Sigmoid colon (tissue), 4 donors: ENCODE measurements at regions not wholly inside any gene's neighbourhood (a gene's known extent, or its start where the extent isn't known, plus 50 kb on each side); places are given as distances from the start of the nearest gene placed in this dataset.

Experiments used
- POLR2AphosphoS5 ChIP-seq, 4 donors: sonication (generic); formaldehyde crosslinking; IDR thresholded peaks; one replicate each; pipeline ENCODE4 v1.6.1; 2017; ENCODE audit warnings: antibody characterized with exemption in 4 of 4
- TF ChIP-seq, protein P1 (sequence below), 4 experiments: fragments of 450-650 bp in 3 of 4; fragments of 200-600 bp in 1 of 4; IDR thresholded peaks; one replicate each; pipeline ENCODE4 v1.5.1; 2016 to 2019; ENCODE audit warnings: antibody characterized with exemption in 4 of 4, mild to moderate bottlenecking in 3 of 4, moderate library complexity in 2 of 4

DNA sequence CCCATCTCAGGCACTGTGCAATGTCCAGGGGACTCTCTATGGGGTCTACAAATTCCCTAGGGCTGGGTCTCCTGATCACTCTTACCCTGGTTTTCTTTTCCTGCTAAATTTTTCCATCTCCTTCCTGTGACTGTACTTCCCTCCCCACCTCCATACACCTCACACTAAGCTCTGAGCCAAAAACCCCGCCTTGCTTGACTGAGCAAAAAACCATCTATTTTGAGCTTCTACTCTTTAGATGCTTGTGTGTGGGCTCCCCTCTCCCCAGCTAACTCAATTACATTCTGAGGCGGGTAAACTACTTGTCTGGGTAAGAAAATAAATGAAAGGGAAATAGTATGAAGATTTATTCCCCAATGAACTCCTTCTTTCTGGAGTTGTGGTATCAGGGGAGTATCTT, 187.9 kb downstream of the PTPRU start:
- TF ChIP-seq, protein P1, sequence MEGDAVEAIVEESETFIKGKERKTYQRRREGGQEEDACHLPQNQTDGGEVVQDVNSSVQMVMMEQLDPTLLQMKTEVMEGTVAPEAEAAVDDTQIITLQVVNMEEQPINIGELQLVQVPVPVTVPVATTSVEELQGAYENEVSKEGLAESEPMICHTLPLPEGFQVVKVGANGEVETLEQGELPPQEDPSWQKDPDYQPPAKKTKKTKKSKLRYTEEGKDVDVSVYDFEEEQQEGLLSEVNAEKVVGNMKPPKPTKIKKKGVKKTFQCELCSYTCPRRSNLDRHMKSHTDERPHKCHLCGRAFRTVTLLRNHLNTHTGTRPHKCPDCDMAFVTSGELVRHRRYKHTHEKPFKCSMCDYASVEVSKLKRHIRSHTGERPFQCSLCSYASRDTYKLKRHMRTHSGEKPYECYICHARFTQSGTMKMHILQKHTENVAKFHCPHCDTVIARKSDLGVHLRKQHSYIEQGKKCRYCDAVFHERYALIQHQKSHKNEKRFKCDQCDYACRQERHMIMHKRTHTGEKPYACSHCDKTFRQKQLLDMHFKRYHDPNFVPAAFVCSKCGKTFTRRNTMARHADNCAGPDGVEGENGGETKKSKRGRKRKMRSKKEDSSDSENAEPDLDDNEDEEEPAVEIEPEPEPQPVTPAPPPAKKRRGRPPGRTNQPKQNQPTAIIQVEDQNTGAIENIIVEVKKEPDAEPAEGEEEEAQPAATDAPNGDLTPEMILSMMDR (IDR thresholded peaks at IDR 0.05) = no peak
- TF ChIP-seq POLR2AphosphoS5 (IDR thresholded peaks at IDR 0.05) = no peak
